Astrocyte of the spinal cord (primary cell): ENCODE measurements at regions not wholly inside any gene's neighbourhood (a gene's known extent, or its start where the extent isn't known, plus 50 kb on each side); places are given as distances from the start of the nearest gene placed in this dataset.

Experiments used
- DNase-seq: peaks from one replicate; pipeline ENCODE4 v3.0.0; 2011; ENCODE audit warnings: low read depth, low spot score
- H3K4me3 ChIP-seq: 2 replicates; pipeline ENCODE4 v1.5.1; 2011; ENCODE audit warnings: low read depth, mild to moderate bottlenecking, low read length, moderate library complexity
- CTCF ChIP-seq: IDR thresholded peaks from 2 replicates; pipeline ENCODE4 v1.5.1; 2012; ENCODE audit warnings: low read depth, mild to moderate bottlenecking, low read length, inconsistent platforms
- in situ Hi-C: cut with HindIII; loops from 2 replicates; pipeline ENCODE4 v1.10.0; 2017; ENCODE audit warnings: low sequenced_read_pairs

DNA sequence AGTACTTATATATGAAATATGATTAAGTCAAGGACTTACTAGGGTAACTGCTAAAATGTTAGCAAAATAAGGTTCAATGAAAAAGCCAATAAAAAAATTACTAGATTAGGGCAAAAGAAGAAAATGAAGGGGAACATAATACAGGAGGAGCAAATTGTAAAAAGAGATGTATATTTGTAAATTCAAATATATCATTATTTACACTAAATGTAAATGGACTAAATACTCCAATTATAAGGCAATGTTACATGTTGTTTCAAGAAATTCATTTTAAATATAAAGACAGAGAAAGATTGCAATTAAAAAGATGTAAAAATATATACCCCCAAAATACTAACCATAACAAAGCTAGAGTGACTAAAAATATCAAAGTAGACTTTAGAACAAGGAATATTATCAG, 134.1 kb downstream of the EFHB start:
- no peak overlapping the region for H3K4me3 ChIP-seq
- in situ Hi-C loops: no loop called here
- DNase-seq: no peak
- no peak for TF ChIP-seq CTCF

GRCh38 chr3:19799115-19799514, 134.9 kb downstream of the EFHB start:
- no peak overlapping the region for H3K4me3 ChIP-seq
- DNase-seq: no peak
- no peak for TF ChIP-seq CTCF
- in situ Hi-C loops: no loop called here

GRCh38 chr3:19798324-19798723, 135.7 kb downstream of the EFHB start:
- no peak overlapping the region for H3K4me3 ChIP-seq
- in situ Hi-C loops: no loop called here
- no peak for TF ChIP-seq CTCF
- no peak for DNase-seq

DNA sequence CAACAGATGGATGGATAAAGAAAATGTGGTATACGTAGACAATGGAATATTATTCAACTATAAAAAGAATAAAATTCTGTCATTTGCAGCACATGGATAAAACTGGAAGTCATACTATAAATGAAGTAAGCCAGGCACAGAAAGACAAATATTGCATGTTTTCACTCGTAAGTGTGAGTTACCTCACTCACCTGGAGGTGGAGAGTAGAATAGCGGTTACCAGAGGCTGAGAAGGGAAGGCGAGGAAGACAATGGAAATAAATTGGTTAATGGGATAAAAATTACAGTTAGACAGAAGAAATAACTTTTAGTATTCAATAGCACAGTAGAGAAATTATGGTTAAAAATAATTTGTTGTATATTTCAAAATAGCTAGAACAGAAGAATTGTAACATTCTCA, 141.6 kb downstream of the EFHB start:
- no peak for DNase-seq
- H3K4me3 ChIP-seq: no peak overlapping the region
- no peak for TF ChIP-seq CTCF
- in situ Hi-C loops: no loop called here

DNA sequence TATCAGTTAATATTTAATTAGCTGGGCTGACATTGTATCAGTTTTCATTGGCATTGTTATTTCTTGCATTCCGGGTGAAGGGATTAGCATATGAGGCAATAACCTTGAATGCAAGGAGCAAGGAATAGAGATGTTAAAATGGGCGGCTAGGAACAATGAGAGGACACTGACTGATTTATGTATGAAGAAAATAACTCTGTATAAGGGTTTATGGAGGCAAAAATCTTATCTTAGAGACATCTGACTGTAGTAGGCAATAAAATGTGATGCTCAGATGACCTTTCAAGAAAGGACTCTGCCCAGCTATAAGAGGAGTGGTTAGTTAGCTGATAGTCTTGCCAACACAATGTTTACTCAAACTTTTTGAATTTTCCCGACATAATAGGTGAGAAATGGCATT, 158.3 kb downstream of the EFHB start:
- in situ Hi-C loops: no loop called here
- no peak for DNase-seq
- TF ChIP-seq CTCF: no peak
- no peak overlapping the region for H3K4me3 ChIP-seq

- in situ Hi-C loops: no loop called here
- TF ChIP-seq CTCF: no peak
- H3K4me3 ChIP-seq: no peak overlapping the region
- no peak for DNase-seq
Measured at GRCh38 chr3:19769694-19770093, 164.3 kb downstream of the EFHB start.

DNA sequence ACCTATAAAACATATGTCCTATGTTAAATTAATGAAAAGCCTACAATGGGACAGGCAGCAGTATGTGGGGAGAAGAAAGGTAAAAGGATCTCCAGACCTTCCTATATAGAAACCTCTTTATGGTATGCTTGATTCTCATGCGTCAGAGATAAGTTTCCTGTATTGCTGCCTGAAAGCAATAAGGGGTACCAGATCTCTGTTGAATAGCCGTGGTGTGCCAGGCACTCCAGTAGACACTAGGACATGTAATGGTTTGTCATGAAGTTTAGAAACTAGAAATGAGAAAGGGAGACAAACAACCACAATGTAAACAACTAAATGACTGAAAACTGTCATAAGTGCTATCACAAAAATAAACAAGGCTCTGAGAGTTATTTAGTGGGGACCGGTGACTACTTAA, 168.1 kb downstream of the EFHB start:
- H3K4me3 ChIP-seq: no peak overlapping the region
- no peak for TF ChIP-seq CTCF
- in situ Hi-C loops: no loop called here
- DNase-seq: no peak
